H9 (cell line): ENCODE measurements at regions not wholly inside any gene's neighbourhood (a gene's known extent, or its start where the extent isn't known, plus 50 kb on each side); places are given as distances from the start of the nearest gene placed in this dataset.

Experiments used
- DNase-seq: peaks from one replicate; pipeline ENCODE4 v3.0.0-alpha.2; 2017
- H2AFZ ChIP-seq: one replicate; pipeline ENCODE4 v1.6.1; 2013; ENCODE audit warnings: mild to moderate bottlenecking, low read length, control low read depth, moderate library complexity
- H2AK5ac ChIP-seq: 2 replicates; pipeline ENCODE4 v1.6.1; 2013; ENCODE audit warnings: low read length, control low read depth, mixed read lengths; ENCODE audit not compliant: insufficient read length
- H2BK120ac ChIP-seq: one replicate; pipeline ENCODE4 v1.6.1; 2013; ENCODE audit warnings: low read depth, mild to moderate bottlenecking, low read length, control low read depth, inconsistent platforms; ENCODE audit not compliant: poor library complexity, severe bottlenecking
- H2BK12ac ChIP-seq: 2 replicates; pipeline ENCODE4 v1.6.1; 2013; ENCODE audit warnings: low read length, control low read depth, mixed read lengths, low read depth; ENCODE audit not compliant: insufficient read length
- H2BK15ac ChIP-seq: 2 replicates; pipeline ENCODE4 v1.6.1; 2013; ENCODE audit warnings: low read depth, low read length, control low read depth
- H2BK20ac ChIP-seq: one replicate; pipeline ENCODE4 v1.6.1; 2013; ENCODE audit warnings: low read depth, mild to moderate bottlenecking, low read length, control low read depth, inconsistent platforms; ENCODE audit not compliant: poor library complexity, severe bottlenecking
- H2BK5ac ChIP-seq: 2 replicates; pipeline ENCODE4 v1.6.1; 2013; ENCODE audit warnings: low read length, control low read depth, mixed read lengths; ENCODE audit not compliant: insufficient read length
- H3K14ac ChIP-seq: 2 replicates; pipeline ENCODE4 v1.6.1; 2013; ENCODE audit warnings: low read length, control low read depth; ENCODE audit not compliant: insufficient read depth
- H3K18ac ChIP-seq: 2 replicates; pipeline ENCODE4 v1.6.1; 2013; ENCODE audit warnings: low read depth, mild to moderate bottlenecking, mixed read lengths, low read length, control low read depth; ENCODE audit not compliant: insufficient read length
- H3K23ac ChIP-seq: 2 replicates; pipeline ENCODE4 v1.6.1; 2013; ENCODE audit warnings: low read length, control low read depth, mixed read lengths, low read depth; ENCODE audit not compliant: insufficient read length
- H3K23me2 ChIP-seq: 2 replicates; pipeline ENCODE4 v1.6.1; 2013; ENCODE audit warnings: low read depth, mild to moderate bottlenecking, mixed read lengths, low read length, control low read depth; ENCODE audit not compliant: insufficient read length, poor library complexity, severe bottlenecking
- H3K27ac ChIP-seq: 2 replicates; pipeline ENCODE4 v1.5.1; 2013; ENCODE audit warnings: low read length, control low read depth, mixed read lengths, low read depth; ENCODE audit not compliant: insufficient read length
- H3K27me3 ChIP-seq: 2 replicates; pipeline ENCODE4 v1.6.1; 2013; ENCODE audit warnings: low read length, control low read depth, inconsistent platforms; ENCODE audit not compliant: insufficient read depth
- H3K4ac ChIP-seq: 2 replicates; pipeline ENCODE4 v1.6.1; 2013; ENCODE audit warnings: low read depth, mild to moderate bottlenecking, control low read depth, inconsistent platforms, low read length, moderate library complexity
- H3K4me1 ChIP-seq: 2 replicates; pipeline ENCODE4 v1.6.1; 2013; ENCODE audit warnings: low read length, control low read depth, inconsistent platforms; ENCODE audit not compliant: insufficient read depth
- H3K4me2 ChIP-seq: 2 replicates; pipeline ENCODE4 v1.6.1; 2013; ENCODE audit warnings: low read length, control low read depth, mixed read lengths; ENCODE audit not compliant: insufficient read length, insufficient read depth
- H3K56ac ChIP-seq: 2 replicates; pipeline ENCODE4 v1.6.1; 2013; ENCODE audit warnings: low read depth, mild to moderate bottlenecking, mixed read lengths, low read length, control low read depth; ENCODE audit not compliant: insufficient read length
- H3K79me1 ChIP-seq: 2 replicates; pipeline ENCODE4 v1.6.1; 2013; ENCODE audit warnings: low read depth, mild to moderate bottlenecking, moderate library complexity, low read length, control low read depth, inconsistent platforms; ENCODE audit not compliant: insufficient read depth, poor library complexity, severe bottlenecking
- H3K79me2 ChIP-seq: 2 replicates; pipeline ENCODE4 v1.6.1; 2013; ENCODE audit warnings: low read length, control low read depth, inconsistent platforms; ENCODE audit not compliant: insufficient read depth
- H3K9ac ChIP-seq: 2 replicates; pipeline ENCODE4 v1.6.1; 2013; ENCODE audit warnings: low read length, control low read depth, mixed read lengths; ENCODE audit not compliant: insufficient read length; ENCODE audit errors: extremely low read depth
- H3K9me3 ChIP-seq: one replicate; pipeline ENCODE4 v1.6.1; 2013; ENCODE audit warnings: low read depth, low read length, inconsistent platforms; ENCODE audit not compliant: control insufficient read depth
- H3T11ph ChIP-seq: one replicate; pipeline ENCODE4 v1.6.1; 2013; ENCODE audit warnings: mild to moderate bottlenecking, low read length, control low read depth, inconsistent platforms
- H4K20me1 ChIP-seq: one replicate; pipeline ENCODE4 v1.6.1; 2013; ENCODE audit not compliant: control insufficient read depth, insufficient read length, insufficient read depth
- H4K5ac ChIP-seq: 2 replicates; pipeline ENCODE4 v1.6.1; 2013; ENCODE audit warnings: low read depth, mild to moderate bottlenecking, mixed read lengths, low read length, control low read depth; ENCODE audit not compliant: insufficient read length
- H4K8ac ChIP-seq: replicated peaks from 2 replicates; pipeline ENCODE4 v1.6.1; 2013; ENCODE audit warnings: low read length, control low read depth, mixed read lengths, low read depth; ENCODE audit not compliant: insufficient read length
- H4K91ac ChIP-seq: 2 replicates; pipeline ENCODE4 v1.6.1; 2013; ENCODE audit warnings: low read depth, mild to moderate bottlenecking, moderate library complexity, mixed read lengths, low read length, control low read depth; ENCODE audit not compliant: insufficient read length
- H3K27ac Mint-ChIP-seq, 3 experiments: 2 replicates in 2 of 3; 3 replicates in 1 of 3; pipeline ENCODE4 v1.8.0; 2020 to 2021; ENCODE audit warnings: mixed read lengths in 3 of 3, mild to moderate bottlenecking in 1 of 3, moderate library complexity in 1 of 3
- H3K27me3 Mint-ChIP-seq: 2 replicates; pipeline ENCODE4 v1.8.0; 2021; ENCODE audit warnings: low read depth, mild to moderate bottlenecking, moderate library complexity, mixed read lengths
- H3K36me3 Mint-ChIP-seq, 3 experiments: 2 replicates in 2 of 3; 3 replicates in 1 of 3; pipeline ENCODE4 v1.8.0; 2020 to 2021; ENCODE audit warnings: low read depth in 3 of 3, mixed read lengths in 3 of 3; ENCODE audit not compliant: insufficient read depth in 1 of 3
- H3K4me1 Mint-ChIP-seq, 2 experiments: 2 replicates each; pipeline ENCODE4 v1.8.0; 2020; ENCODE audit warnings: mixed read lengths in 2 of 2
- H3K4me3 Mint-ChIP-seq, 2 experiments: 2 replicates in 1 of 2; 3 replicates in 1 of 2; pipeline ENCODE4 v1.8.0; 2020 to 2021; ENCODE audit warnings: mild to moderate bottlenecking in 2 of 2, mixed read lengths in 2 of 2, moderate library complexity in 1 of 2
- H3K9me3 Mint-ChIP-seq, 2 experiments: 2 replicates in 1 of 2; 3 replicates in 1 of 2; pipeline ENCODE4 v1.8.0; 2020; ENCODE audit warnings: mild to moderate bottlenecking in 2 of 2, mixed read lengths in 2 of 2, moderate library complexity in 1 of 2
- CTCF ChIP-seq: fragments of 200-600 bp; sonication (generic); conservative IDR thresholded peaks from 3 replicates; pipeline ENCODE4 v1.8.0; 2021; ENCODE audit warnings: antibody characterized with exemption, mild to moderate bottlenecking
- WGBS: extraction: QIAGEN DNeasy Blood & Tissue Kit; methylation state at CpG from one replicate; pipeline ENCODE4 v1.1.7; 2013; ENCODE audit warnings: missing lambda C conversion rate, low lambda C conversion rate, mixed read lengths; ENCODE audit not compliant: insufficient read length; ENCODE audit errors: extremely low coverage; 5-methylcytosine and 5-hydroxymethylcytosine counted together

GRCh38 chr12:24360461-24360860 is 411.0 kb upstream of the SOX5 start:
- H3K4me2 ChIP-seq, result no peak overlapping the region
- H3K4me1 Mint-ChIP-seq, result peaks cover 4 to 7% of the 10 kb centered on the region in 2 experiments
- H3K23me2 ChIP-seq, result no peaks in the 10 kb centered on the region
- H3K23ac ChIP-seq, result no peak overlapping the region
- no peaks in the 10 kb centered on the region for H3K36me3 Mint-ChIP-seq
- no peaks in the 10 kb centered on the region for H3K79me2 ChIP-seq
- TF ChIP-seq CTCF, result no peak
- H2BK20ac ChIP-seq, result no peak overlapping the region
- H3T11ph ChIP-seq, result no peak overlapping the region
- no peak overlapping the region for H2BK12ac ChIP-seq
- no peaks in the 10 kb centered on the region for H3K79me1 ChIP-seq
- H3K9me3 ChIP-seq, result no peaks in the 10 kb centered on the region
- H4K5ac ChIP-seq, result no peak overlapping the region
- H3K14ac ChIP-seq, result no peak overlapping the region
- no peaks in the 10 kb centered on the region for H3K27me3 Mint-ChIP-seq
- no peak overlapping the region for H3K18ac ChIP-seq
- H3K27ac Mint-ChIP-seq, result no peak overlapping the region; a peak in 2 of 7 replicates
- no CpG with 5 or more reads among the region's 4 CpGs for WGBS
- no peak for DNase-seq
- no peak overlapping the region for H3K4ac ChIP-seq
- H3K9ac ChIP-seq, result no peak overlapping the region
- H4K8ac ChIP-seq, result no peak overlapping the region
- no peak overlapping the region for H2BK5ac ChIP-seq
- no peak overlapping the region for H3K27ac ChIP-seq
- H2BK120ac ChIP-seq, result no peak overlapping the region
- H3K4me1 ChIP-seq, result no peaks in the 10 kb centered on the region
- H4K91ac ChIP-seq, result no peak overlapping the region
- no peak overlapping the region for H2AFZ ChIP-seq
- no peaks in the 10 kb centered on the region for H4K20me1 ChIP-seq
- no peak overlapping the region for H2BK15ac ChIP-seq
- H2AK5ac ChIP-seq, result no peak overlapping the region
- H3K9me3 Mint-ChIP-seq, result no peaks in the 10 kb centered on the region
- H3K56ac ChIP-seq, result no peak overlapping the region
- no peaks in the 10 kb centered on the region for H3K27me3 ChIP-seq
- no peak overlapping the region for H3K4me3 Mint-ChIP-seq
